HepG2 (cell line): ENCODE measurements at regions not wholly inside any gene's neighbourhood (a gene's known extent, or its start where the extent isn't known, plus 50 kb on each side); places are given as distances from the start of the nearest gene placed in this dataset.

Source experiments
- TF ChIP-seq, protein P1 (sequence below): sonication (generic); formaldehyde crosslinking; IDR thresholded peaks from 2 replicates; pipeline ENCODE4 v1.5.0; 2020; ENCODE audit warnings: mild to moderate bottlenecking, missing genetic modification reagents, moderate library complexity
- TF ChIP-seq, protein P2 (sequence below): sonication (generic); formaldehyde crosslinking; IDR thresholded peaks from 2 replicates; pipeline ENCODE4 v1.5.1; 2020; ENCODE audit warnings: mild to moderate bottlenecking, missing genetic modification reagents, moderate library complexity
- TF ChIP-seq, protein P3 (sequence below): sonication (generic); formaldehyde crosslinking; conservative IDR thresholded peaks from 2 replicates; pipeline ENCODE4 v1.5.0; 2020; ENCODE audit warnings: missing genetic modification reagents

DNA sequence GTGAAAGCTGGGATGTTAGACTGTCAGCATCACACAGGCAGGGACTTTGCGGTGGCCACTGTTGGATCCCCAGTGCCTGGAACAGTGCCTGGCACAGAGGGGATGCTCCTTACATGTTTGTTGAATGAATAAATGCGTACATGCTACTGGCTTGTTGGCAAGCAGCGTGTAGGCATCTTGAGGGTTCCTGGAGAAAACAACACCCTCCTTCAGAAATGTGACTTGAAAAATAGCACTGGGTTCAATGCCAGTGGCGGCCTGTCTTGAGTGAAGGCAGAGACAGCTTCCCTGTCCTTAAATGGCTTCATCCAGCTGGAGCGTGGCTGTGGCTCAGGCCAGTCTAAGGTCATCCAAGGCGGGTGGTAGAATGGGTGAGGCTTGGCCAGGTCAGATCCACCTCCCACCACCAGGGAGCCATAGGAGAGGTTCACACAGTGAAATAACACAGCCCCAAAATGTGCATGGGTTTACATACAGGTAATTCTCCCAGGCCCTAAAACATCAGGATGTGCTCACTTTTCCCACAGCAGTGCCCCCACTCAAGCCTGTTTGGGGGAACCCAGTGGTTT, 171.4 kb downstream of the PHETA1 start:
- TF ChIP-seq, protein P1, sequence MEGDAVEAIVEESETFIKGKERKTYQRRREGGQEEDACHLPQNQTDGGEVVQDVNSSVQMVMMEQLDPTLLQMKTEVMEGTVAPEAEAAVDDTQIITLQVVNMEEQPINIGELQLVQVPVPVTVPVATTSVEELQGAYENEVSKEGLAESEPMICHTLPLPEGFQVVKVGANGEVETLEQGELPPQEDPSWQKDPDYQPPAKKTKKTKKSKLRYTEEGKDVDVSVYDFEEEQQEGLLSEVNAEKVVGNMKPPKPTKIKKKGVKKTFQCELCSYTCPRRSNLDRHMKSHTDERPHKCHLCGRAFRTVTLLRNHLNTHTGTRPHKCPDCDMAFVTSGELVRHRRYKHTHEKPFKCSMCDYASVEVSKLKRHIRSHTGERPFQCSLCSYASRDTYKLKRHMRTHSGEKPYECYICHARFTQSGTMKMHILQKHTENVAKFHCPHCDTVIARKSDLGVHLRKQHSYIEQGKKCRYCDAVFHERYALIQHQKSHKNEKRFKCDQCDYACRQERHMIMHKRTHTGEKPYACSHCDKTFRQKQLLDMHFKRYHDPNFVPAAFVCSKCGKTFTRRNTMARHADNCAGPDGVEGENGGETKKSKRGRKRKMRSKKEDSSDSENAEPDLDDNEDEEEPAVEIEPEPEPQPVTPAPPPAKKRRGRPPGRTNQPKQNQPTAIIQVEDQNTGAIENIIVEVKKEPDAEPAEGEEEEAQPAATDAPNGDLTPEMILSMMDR, result no peak
- TF ChIP-seq, protein P2, sequence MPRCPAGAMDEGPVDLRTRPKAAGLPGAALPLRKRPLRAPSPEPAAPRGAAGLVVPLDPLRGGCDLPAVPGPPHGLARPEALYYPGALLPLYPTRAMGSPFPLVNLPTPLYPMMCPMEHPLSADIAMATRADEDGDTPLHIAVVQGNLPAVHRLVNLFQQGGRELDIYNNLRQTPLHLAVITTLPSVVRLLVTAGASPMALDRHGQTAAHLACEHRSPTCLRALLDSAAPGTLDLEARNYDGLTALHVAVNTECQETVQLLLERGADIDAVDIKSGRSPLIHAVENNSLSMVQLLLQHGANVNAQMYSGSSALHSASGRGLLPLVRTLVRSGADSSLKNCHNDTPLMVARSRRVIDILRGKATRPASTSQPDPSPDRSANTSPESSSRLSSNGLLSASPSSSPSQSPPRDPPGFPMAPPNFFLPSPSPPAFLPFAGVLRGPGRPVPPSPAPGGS (CRISPR knock-in tag), result no peak
- TF ChIP-seq, protein P3, sequence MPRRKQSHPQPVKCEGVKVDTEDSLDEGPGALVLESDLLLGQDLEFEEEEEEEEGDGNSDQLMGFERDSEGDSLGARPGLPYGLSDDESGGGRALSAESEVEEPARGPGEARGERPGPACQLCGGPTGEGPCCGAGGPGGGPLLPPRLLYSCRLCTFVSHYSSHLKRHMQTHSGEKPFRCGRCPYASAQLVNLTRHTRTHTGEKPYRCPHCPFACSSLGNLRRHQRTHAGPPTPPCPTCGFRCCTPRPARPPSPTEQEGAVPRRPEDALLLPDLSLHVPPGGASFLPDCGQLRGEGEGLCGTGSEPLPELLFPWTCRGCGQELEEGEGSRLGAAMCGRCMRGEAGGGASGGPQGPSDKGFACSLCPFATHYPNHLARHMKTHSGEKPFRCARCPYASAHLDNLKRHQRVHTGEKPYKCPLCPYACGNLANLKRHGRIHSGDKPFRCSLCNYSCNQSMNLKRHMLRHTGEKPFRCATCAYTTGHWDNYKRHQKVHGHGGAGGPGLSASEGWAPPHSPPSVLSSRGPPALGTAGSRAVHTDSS (CRISPR knock-in tag), result no peak
